ENCODE measurements at regions not wholly inside any gene's neighbourhood (a gene's known extent, or its start where the extent isn't known, plus 50 kb on each side); places are given as distances from the start of the nearest gene placed in this dataset.
A peak's percentile ranks its signal among the peaks of the same experiment; 100 is the strongest.

DNA sequence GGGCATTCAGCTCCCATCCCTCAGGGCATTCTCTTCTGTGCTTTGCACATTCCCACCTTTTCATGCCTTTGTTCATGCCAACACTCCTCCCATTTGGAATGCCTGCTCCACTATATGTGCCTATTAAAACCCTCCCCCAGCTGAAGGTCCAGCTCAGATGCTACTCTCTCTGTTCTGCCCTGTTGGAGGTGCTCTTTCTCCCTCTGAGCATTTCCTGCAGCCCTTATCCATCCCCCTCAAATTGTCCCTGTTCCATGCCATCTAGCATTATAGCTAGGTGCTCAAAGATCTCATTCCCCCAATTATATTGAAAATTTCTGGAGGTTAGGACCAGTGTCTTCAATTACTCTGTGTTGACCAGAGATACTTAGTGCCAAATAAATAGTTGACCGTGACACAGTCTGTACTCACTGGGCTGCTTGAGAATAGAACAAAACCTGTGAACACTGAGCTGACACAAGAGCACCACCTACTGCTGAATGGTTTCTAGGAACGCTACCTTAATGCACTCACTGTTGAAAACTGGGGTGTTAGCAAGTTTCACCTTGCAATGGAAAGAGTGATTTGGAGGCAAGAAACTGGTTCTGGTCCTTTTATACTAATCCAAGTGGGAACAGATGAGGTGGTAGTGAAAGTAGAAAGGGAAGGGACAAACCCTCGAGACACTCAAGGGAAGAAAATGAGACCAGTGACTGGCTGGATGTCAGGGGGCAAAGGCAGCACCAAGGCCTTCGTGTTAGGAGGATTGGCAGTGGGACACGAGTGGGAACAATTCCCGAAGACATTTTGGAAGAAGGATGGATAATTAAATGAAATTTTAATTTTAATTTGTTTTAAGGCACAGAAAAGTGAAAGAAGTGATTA is 289.8 kb upstream of the ROPN1 start:
- peak; percentile 13 for DNase-seq

DNA sequence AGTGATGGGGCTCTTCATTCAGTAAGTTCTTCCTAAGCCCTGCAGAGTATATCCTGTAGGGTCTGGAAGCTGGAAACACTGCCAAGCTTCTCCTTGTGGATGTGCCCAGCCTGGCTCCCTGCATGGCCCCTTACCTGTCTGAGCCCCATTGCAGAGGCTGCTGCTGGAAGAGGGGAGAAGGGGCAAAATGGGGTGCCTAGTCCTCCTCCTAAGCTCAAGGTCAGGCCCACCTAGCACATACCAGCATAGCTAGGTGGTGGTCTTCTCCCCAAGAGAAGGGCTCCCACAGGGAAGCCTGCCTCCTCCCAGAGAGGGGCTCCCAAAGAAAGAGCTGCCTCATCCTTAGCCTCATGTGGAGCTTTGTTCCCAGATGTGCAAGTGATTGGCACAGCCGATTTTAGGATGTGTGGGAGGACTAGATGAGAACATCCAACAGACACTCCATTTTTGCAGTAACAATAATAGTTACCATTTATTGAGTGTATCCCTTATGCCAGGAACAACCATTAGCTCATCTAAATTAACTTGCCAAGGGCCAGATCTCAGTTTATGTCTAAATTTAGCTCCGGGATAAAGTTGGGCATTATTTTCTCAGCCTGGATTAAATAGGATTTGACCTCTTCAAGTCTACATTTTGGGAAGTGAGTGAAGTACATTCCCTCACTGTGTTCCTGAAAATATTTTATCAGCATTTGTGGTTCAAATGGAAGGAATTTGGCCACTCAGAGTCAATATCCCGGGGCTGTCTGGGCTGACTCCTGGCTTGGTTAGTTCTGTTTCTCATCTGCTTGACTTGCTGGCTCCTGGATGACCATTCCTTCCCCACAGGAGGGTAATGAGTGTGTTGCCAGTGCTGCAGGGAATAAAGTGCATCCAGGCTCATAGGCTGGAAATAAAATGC is 291.1 kb upstream of the ROPN1 start:
- DNase-seq = no peak

DNA sequence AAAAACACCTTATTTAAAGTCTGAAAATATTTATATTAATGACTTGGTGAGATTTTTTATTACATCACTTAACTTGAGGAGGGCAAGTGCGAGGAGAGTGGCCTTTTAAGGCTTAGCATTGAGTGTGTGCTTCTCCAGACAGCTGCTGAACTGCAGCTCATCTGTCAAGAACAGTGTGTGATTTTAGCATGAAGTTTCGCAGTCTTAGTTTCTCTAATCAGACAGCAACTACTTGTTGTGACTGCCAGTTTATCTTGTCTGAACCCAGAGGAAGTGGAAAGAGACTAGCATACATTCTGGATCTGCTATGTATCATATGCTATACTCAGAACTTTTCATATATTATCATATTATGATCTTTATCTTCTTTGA is 291.7 kb upstream of the ROPN1 start:
- DNase-seq = no peak

DNA sequence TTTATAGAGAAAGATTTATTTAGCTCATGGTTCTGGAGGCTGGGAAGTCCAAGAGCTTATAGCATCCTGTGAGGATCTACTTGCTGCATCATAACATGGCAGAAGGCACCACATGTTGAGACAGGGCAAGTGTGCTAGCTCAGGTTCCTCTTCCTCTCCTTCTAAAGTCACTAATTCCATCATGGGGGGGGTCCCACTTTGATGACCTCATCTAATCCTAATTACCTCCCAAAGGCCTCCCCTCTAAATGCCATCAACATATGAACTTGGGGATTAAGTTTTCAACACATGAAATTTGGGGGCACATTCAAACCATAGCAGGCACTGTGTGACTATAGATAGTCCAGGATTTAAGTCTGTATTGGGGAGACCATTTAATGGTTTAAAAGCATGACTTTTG is 297.1 kb upstream of the ROPN1 start:
- DNase-seq = no peak

DNA sequence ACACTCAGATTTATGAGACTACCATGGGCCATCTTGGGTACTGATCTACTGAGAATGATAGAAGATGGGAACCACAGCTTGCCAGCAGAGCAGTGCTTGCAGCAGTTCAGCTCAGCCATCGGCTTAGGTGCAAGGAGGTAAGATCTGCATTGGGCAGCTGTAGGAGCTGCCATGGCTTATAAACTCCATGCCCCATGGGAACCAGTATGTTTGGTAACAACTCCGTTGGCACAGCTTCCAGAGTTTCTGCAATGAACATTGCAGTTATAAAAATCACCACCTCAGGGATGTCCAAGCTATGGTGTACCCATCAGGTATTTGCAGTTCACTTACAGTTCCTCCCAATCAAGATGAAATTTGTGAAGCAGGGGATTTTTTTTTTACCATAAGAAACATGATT is 299.1 kb upstream of the ROPN1 start:
- no peak for DNase-seq

DNA sequence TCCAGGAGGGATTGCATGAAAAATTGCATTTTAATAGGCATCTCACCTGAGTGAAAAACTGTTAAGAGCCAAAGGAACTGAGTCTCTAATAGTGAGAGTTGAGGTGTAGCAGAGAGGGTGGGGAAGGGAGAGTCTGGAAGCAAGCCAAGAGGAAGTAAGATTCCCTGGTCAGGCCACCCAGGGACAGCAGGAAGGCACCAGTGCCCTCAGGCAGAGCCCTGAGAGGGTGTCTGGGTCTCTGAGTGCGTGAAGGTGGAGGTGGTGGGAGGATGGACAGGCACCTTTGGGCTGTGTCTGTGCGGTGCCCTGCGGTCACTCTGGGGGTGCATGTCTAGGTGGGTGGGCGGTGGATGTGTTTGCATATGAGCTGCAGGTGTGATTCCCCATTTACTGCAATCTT is 300.4 kb upstream of the ROPN1 start:
- DNase-seq = peak; percentile 18

DNA sequence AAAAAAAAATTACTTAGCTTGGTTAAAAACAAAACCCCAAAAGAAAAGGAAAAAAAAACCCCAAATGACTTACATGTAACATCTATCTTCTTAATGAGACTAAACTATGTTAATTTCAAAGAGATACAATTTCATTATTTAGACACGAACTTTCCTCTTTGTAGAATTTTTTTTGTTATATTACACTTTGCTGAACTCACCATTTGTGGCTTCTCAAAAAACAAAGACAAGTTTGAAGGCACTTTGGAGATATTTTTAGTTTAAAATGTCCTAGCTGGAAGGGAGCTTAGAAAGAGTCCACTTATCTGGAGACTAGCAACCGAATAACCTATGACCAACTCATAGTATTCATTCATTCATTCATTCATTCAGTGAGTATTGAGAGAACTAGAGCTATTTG is 301.7 kb upstream of the ROPN1 start:
- DNase-seq = no peak

DNA sequence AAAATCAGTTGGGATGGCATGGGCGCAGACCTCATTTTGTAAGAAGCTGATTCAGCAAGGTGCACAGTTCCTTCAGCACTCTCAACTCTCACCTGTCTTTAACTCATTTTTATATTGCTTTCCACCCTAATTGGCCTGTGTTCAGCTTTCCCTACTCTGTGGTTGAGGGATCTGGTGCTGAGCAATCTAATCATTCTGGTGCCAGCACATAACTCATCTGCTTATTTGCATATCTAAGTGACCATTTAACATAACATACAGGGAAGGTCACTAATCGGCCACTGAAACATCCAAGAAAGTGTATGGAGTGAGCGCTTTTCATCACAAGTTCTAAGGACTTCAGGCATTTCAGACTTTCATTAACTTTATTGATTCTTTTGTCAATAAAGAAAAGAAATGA is 303.4 kb upstream of the ROPN1 start:
- no peak for DNase-seq

DNA sequence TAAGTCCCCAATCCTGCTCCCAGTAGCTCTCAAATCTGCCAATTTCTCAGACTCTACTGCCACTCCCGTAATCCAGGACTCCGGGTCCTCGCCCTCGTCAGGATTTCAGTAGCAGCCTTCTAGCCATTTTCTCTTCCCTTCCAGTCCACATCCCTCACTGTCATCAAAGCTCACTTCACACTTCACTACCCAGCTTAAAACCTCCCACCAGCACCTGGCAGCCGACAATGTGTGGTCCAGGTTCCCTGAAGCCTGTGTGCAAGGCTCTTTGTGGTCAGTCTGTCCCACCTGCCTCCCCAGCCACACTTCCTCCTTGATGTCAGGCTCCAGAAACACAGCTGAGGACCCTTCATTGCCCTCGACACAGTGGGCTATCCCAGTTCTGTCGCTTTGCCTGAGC is 304.5 kb upstream of the ROPN1 start:
- DNase-seq = no peak

DNA sequence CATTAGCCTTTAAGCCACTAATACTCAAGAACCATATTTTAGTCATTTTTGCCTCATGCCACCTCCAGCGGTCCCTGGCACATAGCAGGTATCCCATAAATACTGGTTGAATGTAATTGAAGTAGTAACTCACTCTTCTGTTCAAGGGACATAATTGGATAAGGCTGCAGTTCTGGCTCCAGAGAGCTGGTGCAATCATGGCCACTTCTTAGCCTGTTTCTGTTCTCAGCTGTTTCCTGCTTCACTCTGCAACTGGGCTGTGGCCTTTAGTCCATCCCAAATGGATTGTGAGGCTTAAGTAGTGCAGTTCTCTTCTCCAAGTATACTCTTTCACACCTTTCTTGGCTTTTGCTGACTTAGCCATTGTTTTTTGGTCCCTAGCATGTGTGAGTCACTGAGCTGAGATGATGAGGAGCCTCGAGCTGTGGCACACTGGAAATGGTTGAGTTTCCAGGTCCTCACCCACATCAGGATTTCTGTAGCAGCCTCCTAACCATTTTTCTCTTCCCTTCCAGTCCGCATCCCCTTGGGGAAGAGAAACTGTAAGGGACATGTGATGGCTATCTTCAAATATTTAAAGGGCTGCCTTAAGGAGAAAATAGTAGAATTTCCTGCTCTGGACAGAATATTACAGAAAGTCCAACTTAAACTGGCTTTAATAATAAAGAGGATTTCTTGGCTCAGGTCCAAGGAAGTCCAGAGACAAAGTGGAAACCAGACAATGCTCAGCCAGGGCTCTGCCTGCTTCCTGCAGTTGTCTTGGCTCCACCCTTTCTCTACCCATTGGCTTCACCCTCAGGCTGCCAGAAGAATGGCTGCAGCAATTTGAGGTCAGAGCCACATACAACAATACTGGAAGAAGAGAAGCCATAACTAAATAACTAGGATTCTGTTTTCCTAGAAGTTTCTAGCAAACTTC is 305.4 kb upstream of the ROPN1 start:
- DNase-seq = no peak

DNA sequence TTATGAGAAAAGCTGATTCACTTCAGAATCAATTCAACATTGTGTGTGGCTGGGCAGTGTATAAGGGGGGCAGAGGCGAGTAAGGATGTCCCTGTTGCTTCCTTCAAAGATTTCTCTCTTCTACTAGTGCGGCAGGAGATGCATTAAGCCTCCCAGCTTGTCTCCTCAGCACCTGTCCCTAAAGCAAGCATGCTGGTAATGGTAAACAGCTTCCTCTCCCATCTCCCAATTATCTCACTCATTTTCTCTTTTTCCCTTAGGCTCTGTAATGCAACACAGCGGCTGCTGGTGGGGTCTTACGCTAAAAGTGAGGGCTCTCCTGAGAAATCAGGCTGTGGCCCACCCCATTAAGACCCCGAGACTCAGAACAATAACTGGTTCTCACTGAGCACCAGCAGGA is 306.4 kb upstream of the ROPN1 start:
- DNase-seq = no peak

DNA sequence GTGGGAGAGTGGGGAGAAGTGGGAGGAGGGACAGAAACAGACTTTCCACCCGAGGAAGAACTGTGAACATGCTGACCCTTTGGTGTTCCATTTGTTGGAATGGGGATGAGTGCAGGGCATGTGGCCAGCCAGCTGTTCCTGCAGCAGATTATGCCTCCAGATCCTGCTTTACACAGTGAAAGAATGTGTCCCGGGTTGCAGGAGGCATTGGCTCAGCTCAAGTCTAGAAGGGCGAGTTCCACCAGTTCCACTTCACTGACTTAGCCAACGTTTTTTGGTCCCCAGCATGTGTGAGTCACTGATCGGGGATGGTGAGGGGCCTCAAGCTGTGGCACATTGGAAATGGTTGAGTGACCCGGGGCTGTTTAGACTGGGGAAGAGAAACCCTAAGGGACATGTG is 307.0 kb upstream of the ROPN1 start:
- DNase-seq = no peak

DNA sequence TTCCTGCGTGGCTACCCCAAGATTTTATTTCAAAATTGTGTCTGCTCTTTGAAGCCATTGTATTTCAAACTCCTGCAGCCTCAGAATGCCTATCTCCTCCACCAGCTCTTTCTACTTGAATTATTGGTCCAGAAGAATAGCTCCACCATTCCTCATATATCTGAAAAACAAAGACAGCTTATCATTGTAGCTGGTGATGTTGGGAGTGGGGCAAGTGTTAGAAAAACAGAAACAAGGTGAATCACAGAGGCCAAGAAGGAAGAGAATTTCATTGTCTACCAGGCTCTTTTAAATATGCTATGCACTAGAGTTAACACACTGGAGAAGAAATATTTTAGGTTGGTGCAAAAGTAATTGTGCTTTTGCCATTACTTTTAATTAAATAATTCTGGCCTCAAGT is 307.9 kb upstream of the ROPN1 start:
- no peak for DNase-seq

DNA sequence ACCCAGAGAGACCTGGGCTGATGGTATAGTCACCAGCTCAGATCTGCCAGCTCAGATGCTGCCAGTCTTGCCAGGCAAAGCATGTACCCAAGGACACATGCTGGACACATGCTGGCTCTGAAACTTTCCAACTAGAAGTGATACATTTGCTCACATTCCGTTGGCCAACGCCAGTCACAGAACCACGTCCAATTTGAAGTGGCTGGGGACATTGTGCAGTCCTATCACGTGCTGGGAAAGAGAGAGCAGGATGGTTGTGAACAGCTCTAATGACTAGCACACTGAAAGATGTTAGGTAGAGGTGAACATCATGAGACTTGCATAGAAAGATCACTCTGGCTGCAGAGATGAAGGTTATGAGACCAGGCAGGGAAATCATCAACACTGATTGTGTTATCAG is 308.5 kb upstream of the ROPN1 start:
- DNase-seq = no peak

DNA sequence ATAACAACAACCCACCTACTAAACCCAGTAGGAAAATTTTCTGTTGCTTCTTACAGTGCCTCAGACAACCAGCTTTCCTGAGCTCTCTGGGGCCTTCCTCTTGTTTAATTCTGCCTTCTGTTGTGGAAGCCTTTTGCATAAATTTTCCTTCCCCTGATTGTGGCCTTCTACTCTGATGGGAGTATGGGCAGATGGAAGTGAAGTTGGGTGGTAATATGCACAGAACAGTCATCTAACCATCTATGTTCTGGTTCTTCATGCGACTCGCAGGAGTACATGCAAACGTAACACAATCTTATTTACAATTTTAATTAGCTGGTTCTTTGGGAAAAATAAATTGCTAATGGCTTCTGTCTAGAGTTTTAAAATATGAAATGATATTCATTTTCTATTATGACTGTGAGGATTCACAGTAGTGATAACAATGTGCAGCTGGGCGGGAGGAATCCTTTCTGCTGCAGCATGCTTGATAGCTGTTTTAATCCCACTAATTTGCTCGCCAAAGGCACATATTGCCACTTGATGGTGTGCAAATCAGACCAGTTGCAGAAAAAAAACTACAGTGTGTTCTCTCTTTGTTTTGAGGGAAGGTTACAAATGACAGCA is 311.5 kb upstream of the ROPN1 start:
- DNase-seq = no peak

DNA sequence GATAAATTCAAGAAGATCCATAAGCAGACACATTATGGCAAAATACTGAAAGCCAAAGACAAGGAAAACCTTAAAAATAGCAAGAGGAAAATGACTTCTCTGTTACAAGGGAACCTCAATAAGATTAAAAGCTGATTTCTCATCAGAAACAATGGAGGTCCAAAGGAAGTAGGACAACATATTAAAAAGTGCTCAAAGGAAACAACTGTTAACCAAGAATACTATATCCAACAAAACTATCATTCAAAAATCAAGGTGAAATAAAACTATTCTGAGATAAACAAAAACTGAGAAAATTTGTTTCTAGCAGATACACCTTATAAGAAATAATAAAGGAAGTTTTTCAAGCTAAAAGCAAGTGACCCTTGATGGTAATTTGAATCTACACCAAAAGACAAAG is 314.7 kb upstream of the ROPN1 start:
- DNase-seq = no peak

DNA sequence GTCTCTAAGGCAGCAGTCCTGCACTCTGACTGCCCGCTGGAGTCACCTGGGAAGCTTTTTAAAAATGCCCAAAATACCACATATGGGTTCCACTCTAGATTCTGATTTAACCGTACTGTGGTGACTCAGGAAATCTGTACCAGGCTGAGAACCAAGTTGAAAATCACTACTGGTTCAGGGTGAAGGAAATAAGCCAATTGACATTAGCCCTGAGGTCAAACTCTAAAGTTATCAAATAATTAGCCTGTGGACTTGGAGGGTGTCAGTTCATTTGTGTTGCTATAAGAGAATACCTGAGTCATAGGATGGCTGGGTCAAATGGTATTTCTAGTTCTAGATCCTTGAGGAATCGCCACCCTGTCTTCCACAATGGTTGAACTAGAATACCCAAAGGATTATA is 321.7 kb upstream of the ROPN1 start:
- DNase-seq = no peak

DNA sequence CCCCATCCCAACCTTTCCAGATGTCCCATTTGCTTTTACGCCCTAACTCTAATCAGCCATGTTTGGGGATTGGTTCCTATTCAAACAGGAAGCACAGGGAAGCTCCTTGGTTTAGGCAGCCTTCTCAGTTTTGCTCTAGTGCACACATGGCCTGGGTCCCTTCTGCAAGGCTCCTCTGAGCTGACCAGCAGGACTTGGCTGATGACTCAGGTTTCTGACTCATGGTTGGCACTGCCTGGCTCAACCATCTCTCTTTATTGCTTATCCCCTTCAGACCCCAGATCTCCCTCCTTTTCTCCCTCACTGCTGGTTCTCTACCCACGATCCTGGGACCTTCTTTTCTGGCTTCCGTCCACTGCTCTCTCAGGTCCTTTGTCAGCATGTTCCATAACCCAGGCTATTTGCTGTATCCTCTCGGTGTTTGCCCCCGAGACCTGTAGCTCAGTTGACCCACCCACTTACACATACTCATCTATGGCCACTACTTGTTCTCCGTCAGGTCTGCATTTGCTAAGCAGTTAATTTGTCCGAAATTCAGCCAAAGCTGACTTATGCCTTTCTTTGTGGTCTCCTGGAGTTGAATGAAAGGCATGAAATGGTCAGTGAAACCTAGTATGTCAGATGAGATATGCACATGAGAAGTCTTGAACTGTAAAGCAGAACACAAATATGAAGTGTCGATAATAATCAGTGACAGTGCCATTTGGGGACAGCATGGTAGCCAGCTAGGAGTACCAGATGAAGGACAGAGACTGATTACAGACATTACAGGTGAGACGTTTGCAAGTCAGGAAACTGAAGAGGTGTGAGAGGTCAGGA is 323.5 kb upstream of the ROPN1 start:
- no peak for DNase-seq

DNA sequence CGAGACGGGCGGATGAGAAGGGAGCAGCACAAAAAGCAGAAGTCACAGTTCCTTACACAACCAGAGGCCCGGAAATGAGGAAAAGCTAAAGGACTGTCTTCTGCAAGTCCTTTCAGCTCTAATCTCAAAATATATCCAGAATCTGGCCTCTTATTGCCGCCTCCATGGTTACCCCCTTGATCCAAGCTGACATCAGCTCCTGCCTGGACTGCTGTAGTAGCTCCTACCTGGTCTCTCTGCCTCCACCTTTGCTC is 324.0 kb upstream of the ROPN1 start:
- DNase-seq = peak; percentile 6

DNA sequence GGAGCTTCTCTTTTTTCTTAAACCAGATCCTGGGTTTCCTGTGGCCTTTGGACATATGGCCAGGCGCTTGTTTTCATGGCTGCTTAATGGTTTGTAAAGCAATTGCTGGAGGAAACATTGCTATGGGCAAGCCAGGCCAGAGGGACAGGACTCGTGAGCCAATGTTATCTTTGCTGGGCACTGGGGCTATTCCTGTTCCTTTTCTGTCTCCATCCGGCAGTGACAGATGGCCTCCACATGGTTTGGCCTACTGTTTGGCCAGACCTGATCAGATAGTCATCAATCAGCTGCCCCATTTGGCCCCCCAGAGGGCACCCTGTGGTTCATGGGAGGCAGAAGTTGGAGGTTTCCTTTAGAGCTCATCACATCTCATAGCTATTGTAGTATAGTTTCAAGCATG is 326.1 kb upstream of the ROPN1 start:
- no peak for DNase-seq

DNA sequence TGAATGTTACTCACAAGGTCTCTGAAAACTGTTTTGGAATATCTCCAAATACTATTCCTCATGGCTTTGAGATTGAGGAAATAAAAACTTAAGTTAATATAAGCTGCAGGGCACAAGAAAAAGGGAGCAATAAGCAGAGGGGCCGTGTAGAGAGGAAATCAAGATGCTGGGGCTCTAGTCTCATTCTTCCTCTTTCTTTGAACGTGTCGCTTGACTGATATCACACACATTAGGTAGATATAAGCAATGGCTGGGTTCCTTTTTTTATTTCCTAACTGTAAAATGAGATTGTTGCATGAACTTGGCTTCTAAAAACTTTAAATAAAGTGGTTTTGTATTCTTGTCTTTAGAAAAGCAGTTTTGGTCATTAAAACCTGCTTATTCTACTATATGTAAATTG is 326.7 kb upstream of the ROPN1 start:
- DNase-seq = no peak

DNA sequence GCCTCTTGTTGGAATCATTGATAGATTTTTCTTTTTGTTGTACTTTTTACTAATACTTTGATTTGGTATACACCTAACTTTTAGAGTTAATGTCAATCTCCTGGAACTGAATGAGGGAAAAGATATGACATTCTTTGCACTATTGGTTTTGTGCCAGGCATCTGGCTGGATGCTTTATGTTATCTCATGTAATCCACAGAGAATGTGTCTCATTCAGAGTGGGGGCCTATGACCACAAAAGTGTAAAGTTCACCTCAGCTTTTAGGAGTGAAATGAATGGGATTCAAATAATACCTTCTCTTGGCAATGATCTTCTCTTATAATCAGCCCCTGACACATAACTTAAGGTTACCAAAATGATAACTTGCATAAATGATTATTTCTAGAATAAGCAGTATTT is 329.1 kb upstream of the ROPN1 start:
- no peak for DNase-seq
